OCI-LY1 (cell line): ENCODE measurements at regions not wholly inside any gene's neighbourhood (a gene's known extent, or its start where the extent isn't known, plus 50 kb on each side); places are given as distances from the start of the nearest gene placed in this dataset.

Source experiments
- H2AFZ ChIP-seq: fragments of 200-600 bp; sonication (generic), shearing (Covaris generic); 2 replicates; pipeline ENCODE4 v1.6.0; 2014; ENCODE audit warnings: antibody characterized with exemption, mild to moderate bottlenecking, low read length
- H3F3A ChIP-seq: fragments of 200-600 bp; sonication (generic), shearing (Covaris generic); 2 replicates; pipeline ENCODE4 v1.6.0; 2014; ENCODE audit warnings: mild to moderate bottlenecking, antibody characterized with exemption, low read length, moderate library complexity; ENCODE audit not compliant: insufficient read depth
- H3K27ac ChIP-seq: fragments of 200-600 bp; sonication (generic); 2 replicates; pipeline ENCODE4 v1.5.1; 2014; ENCODE audit warnings: low read length, mixed run types, mild to moderate bottlenecking, low read depth; ENCODE audit not compliant: poor library complexity, severe bottlenecking
- H3K27me3 ChIP-seq: fragments of 200-600 bp; sonication (generic); 2 replicates; pipeline ENCODE4 v1.6.0; 2014; ENCODE audit warnings: antibody characterized with exemption, mild to moderate bottlenecking, low read length, moderate library complexity; ENCODE audit not compliant: insufficient read depth
- H3K36me3 ChIP-seq: fragments of 200-600 bp; sonication (generic); 2 replicates; pipeline ENCODE4 v1.6.1; 2014; ENCODE audit warnings: mild to moderate bottlenecking, antibody characterized with exemption, low read length, moderate library complexity, mixed read lengths; ENCODE audit not compliant: insufficient read depth
- H3K4me1 ChIP-seq: fragments of 200-600 bp; sonication (generic); 2 replicates; pipeline ENCODE4 v1.5.1; 2014; ENCODE audit warnings: mild to moderate bottlenecking, low read length, moderate library complexity; ENCODE audit not compliant: insufficient read depth, severe bottlenecking
- H3K4me2 ChIP-seq: fragments of 200-600 bp; sonication (generic), shearing (Covaris generic); 2 replicates; pipeline ENCODE4 v1.6.1; 2014; ENCODE audit warnings: low read length
- H3K4me3 ChIP-seq: fragments of 200-600 bp; sonication (generic); 2 replicates; pipeline ENCODE4 v1.5.1; 2014; ENCODE audit warnings: low read length, low read depth, mild to moderate bottlenecking, mixed read lengths; ENCODE audit not compliant: poor library complexity, severe bottlenecking
- H3K79me2 ChIP-seq: fragments of 200-600 bp; shearing (Covaris generic); 2 replicates; pipeline ENCODE4 v1.6.1; 2016; ENCODE audit warnings: mixed run types, low read length, mixed read lengths; ENCODE audit not compliant: insufficient read depth
- H3K9ac ChIP-seq: fragments of 200-600 bp; sonication (generic), shearing (Covaris generic); 2 replicates; pipeline ENCODE4 v1.6.1; 2014; ENCODE audit warnings: mild to moderate bottlenecking, low read length, mixed read lengths
- H3K9me2 ChIP-seq: fragments of 200-600 bp; sonication (generic), shearing (Covaris generic); 2 replicates; pipeline ENCODE4 v1.6.1; 2014; ENCODE audit warnings: low read depth, mild to moderate bottlenecking, low read length, mixed read lengths
- H3K9me3 ChIP-seq: fragments of 200-600 bp; shearing (Covaris generic); 2 replicates; pipeline ENCODE4 v1.6.1; 2014; ENCODE audit warnings: low read length, mixed read lengths
- H4K20me1 ChIP-seq: fragments of 200-600 bp; sonication (generic), shearing (Covaris generic); 2 replicates; pipeline ENCODE4 v1.6.0; 2016; ENCODE audit warnings: mild to moderate bottlenecking, low read length; ENCODE audit not compliant: insufficient read depth
- CTCF ChIP-seq: fragments of 200-600 bp; sonication (generic), shearing (Covaris generic); IDR thresholded peaks from 2 replicates; pipeline ENCODE4 v1.5.1; 2017; ENCODE audit warnings: mild to moderate bottlenecking, antibody characterized with exemption, low read length, moderate library complexity, mixed read lengths
- EZH2 ChIP-seq: fragments of 200-600 bp; sonication (generic), shearing (Covaris generic); IDR thresholded peaks from 2 replicates; pipeline ENCODE4 v1.8.0; 2017; ENCODE audit warnings: borderline replicate concordance, mixed run types, mild to moderate bottlenecking, antibody characterized with exemption, low read length, moderate library complexity, mixed read lengths

- H4K20me1 ChIP-seq, result no peaks in the 10 kb centered on the region
- no peaks in the 10 kb centered on the region for H3F3A ChIP-seq
- H3K9me2 ChIP-seq, result no peaks in the 10 kb centered on the region
- no peak overlapping the region for H2AFZ ChIP-seq
- no peak overlapping the region for H3K27ac ChIP-seq
- no peak overlapping the region for H3K4me3 ChIP-seq
- H3K79me2 ChIP-seq, result no peaks in the 10 kb centered on the region
- H3K9ac ChIP-seq, result no peak overlapping the region
- H3K4me2 ChIP-seq, result no peak overlapping the region
- no peaks in the 10 kb centered on the region for H3K9me3 ChIP-seq
- H3K27me3 ChIP-seq, result no peaks in the 10 kb centered on the region
- TF ChIP-seq CTCF, result no peak
- no peak for TF ChIP-seq EZH2
- H3K4me1 ChIP-seq, result no peaks in the 10 kb centered on the region
- H3K36me3 ChIP-seq, result no peaks in the 10 kb centered on the region
Measured at GRCh38 chr11:38456371-38456770, 1858.3 kb upstream of the RAG2 start.

- Histone ChIP-seq H3K36me3 (no peaks in the 10 kb centered on the region), H4K20me1 (no peaks in the 10 kb centered on the region), H3K4me2 (no peak overlapping the region), H3K9me3 (no peaks in the 10 kb centered on the region), H3K27ac (no peak overlapping the region), H3K79me2 (no peaks in the 10 kb centered on the region), H3K9ac (no peak overlapping the region), H3K9me2 (no peaks in the 10 kb centered on the region), H3F3A (no peaks in the 10 kb centered on the region), H3K4me1 (no peaks in the 10 kb centered on the region), H2AFZ (no peak overlapping the region), H3K27me3 (no peaks in the 10 kb centered on the region), H3K4me3 (no peak overlapping the region)
- no peak for TF ChIP-seq EZH2
- no peak for TF ChIP-seq CTCF
Measured at GRCh38 chr11:38448284-38448683, 1850.2 kb upstream of the RAG2 start.

DNA sequence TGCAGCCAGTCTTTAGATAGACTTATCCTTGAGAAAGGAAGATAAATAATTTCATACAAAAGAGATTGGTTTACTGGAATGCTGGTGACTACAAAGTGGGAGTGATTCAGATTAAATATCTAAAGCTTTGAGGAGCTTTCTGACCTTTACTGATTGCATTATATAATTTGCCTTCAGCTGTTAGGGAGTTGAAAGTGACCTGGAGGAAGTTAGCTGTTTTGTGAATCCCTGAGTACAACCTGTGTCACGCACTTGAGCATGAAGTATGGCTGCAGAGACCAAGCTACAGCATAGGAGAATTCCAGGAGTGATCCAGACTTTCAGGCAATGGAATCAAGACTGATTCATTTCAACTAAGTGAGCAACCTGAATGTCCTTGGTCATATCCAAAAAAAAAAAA is 1848.3 kb upstream of the RAG2 start:
- TF ChIP-seq EZH2 (no peak), CTCF (no peak)

More for the DNA sequence above, 1848.3 kb upstream of the RAG2 start:
- Histone ChIP-seq H3F3A (no peaks in the 10 kb centered on the region), H4K20me1 (no peaks in the 10 kb centered on the region), H3K4me1 (no peaks in the 10 kb centered on the region), H3K9me2 (no peaks in the 10 kb centered on the region), H3K9me3 (no peaks in the 10 kb centered on the region), H3K79me2 (no peaks in the 10 kb centered on the region), H3K9ac (no peak overlapping the region), H3K36me3 (no peaks in the 10 kb centered on the region), H3K4me3 (no peak overlapping the region), H3K27ac (no peak overlapping the region), H3K4me2 (no peak overlapping the region), H2AFZ (no peak overlapping the region), H3K27me3 (no peaks in the 10 kb centered on the region)
